Germinal center (tissue), 1 donor: ENCODE measurements at regions not wholly inside any gene's neighbourhood (a gene's known extent, or its start where the extent isn't known, plus 50 kb on each side); places are given as distances from the start of the nearest gene placed in this dataset.
"Not testable (repeated sequence)": the region's sequence is repeated elsewhere in the genome, so short reads cannot be mapped to it uniquely, and the experiment has no call there.

Experiments used
- DNase-seq: peaks from one replicate; pipeline ENCODE4 v3.0.0; 2012; ENCODE audit warnings: mixed read lengths, low spot score

DNA sequence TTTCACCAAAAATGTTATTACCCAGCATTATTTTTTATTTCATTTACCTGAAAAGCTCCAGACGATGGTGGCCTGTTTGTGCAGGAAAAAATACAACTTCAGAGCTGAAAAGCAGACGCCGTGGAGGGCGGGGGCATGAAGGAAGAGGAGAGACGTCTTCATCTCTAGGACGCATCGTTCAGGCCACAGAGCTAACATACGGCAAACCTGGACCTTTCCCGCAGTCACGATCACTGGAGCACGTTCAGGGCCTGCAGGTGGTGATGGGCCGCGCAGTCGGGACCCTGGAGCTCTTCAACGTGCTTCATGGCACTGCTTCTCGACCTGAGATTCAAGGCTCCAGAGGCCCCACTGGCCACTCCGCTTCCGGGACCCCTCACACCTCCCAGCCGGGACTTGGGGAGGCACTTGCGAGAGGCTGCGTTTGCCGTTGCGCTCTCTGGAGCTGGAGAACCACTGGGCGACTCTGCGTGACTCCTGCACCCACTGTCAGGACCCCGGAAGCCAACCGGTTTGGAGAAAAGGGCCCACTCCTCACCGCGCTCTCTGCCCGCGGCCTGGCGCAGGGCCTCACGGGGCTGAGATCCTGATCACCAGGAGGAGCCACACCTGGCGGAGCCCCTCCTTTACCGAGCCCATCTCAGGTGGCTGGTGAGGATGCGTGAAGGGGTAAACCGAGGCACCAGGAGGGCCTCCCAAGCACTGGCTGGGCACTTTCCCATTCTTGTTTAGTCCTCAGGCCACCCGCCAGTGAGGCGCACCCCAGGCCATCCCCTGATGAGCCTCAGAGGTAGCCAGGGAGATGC, 164.4 kb upstream of the AFDN start:
- DNase-seq = no peak

DNA sequence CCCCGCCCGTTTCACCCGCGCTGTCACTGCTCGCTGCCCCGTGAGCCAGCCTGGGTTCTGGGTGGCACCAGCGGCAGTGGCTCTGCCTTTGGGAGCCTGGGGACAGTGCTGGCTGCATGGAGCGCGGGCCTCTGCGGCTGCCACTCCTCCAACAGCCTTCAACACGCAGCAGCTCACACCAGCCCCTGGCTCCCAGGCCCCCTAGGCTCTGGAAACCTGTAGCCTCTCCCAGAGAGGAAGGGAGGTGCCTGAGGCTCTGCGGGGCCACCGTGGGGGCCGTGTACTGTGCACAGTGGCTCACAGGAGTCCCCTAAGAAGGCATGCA, 163.9 kb upstream of the AFDN start:
- DNase-seq = no peak

DNA sequence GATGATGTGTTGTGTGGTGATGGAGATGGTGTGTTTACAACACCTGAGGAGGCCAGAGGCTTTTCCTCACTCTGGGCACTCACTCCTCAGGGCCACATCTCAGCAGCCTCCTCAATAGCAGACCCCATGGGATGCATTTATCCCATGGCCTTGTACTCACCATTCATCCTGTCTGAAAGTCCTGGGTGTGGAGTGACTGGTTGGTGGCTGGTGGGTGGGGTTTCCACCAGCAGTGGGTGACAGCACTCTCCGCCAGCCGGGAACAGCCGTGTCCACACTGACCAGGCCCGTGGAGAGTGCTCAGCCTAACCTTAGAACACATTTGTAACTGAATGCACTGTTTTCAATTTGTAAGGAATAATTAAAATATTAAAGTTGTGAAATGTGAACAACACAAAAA, 163.4 kb upstream of the AFDN start:
- DNase-seq = no peak

- no peak for DNase-seq
Observed at GRCh38 chr6:167663784-167664443, 162.8 kb upstream of the AFDN start.

DNA sequence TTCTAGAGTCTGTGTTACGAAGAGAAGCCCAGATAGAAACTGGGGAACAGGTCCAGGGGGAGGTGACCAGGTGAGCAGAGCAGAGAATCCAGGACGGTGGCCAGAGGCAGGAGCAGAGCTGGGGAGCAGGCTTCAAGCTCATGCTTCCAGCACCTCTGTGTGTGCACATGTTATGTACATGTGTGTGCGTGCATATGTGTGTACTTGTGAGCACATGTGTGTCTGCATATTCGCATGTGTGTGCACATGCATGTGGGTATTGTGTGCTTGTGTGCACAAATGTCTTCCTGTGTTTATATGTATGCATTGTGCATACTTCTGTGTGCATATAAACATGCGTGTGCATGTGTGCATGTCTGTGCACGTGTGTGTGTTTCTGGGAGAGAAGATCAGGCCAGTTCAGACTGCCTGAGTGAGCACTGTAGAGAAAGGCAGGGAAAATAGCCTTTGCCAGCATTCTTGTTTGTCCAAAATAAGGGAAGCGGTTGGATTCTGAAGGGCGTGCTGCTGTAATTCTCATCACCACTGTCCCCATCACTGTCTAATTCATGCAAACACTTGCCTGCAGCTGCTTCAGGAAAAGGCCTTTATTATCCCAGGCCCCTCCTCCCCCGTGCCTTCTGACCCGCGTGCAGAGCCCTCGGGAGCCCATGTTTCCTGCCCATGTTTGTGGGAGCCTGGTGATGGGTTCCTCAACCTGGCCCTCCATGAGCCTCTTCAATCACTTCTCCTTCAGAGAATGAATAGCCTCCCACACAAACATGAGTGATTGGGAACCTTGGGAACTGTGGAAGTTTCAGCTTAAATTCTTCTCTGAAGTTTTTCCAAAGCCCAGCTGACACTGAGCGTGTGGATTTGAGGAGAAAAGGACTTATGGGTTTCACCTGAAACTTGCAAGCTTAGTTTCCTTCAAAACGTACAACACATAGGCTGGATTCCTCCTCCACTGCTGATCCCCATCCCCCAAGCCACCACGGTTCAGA, 161.7 kb upstream of the AFDN start:
- no peak for DNase-seq

- no peak for DNase-seq
Observed at GRCh38 chr6:167665698-167666330, 160.9 kb upstream of the AFDN start.

GRCh38 chr6:167666571-167667203, 160.0 kb upstream of the AFDN start:
- DNase-seq = no peak

- DNase-seq = no peak
Observed at GRCh38 chr6:167667204-167668018, 159.3 kb upstream of the AFDN start.

DNA sequence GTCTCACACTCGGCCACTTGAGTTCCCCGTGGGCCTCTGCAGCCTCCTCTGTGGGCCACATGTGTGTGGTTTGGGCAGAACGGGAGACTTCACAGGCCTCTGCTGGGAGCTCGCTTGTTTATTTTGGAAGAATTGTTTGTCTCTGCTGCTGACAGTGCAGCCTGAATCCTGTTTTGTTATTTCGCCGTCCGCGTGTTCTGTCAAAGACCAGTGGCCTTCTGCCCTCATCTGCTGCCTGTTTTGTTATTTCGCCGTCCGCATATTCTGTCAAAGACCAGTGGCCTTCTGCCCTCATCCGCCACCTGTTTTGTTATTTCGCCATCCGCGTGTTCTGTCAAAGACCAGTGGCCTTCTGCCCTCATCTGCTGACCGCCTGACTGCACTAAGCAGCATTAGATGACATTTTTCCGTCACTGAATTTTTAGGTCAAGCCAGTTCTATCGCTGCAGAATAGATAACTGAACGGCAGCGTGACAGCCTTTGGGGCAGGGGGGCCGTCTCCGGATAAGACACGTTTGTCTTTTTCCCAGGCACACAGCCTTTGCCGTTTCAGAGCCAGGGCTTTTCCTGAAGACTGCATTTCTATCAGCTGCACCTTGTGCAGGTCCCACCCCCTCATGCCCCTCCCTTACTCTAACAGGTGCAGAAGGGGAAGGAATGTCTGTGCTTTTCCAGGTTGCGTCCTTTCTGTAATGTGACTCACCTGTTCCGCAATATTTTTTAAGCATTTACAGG, 158.5 kb upstream of the AFDN start:
- no peak for DNase-seq

DNA sequence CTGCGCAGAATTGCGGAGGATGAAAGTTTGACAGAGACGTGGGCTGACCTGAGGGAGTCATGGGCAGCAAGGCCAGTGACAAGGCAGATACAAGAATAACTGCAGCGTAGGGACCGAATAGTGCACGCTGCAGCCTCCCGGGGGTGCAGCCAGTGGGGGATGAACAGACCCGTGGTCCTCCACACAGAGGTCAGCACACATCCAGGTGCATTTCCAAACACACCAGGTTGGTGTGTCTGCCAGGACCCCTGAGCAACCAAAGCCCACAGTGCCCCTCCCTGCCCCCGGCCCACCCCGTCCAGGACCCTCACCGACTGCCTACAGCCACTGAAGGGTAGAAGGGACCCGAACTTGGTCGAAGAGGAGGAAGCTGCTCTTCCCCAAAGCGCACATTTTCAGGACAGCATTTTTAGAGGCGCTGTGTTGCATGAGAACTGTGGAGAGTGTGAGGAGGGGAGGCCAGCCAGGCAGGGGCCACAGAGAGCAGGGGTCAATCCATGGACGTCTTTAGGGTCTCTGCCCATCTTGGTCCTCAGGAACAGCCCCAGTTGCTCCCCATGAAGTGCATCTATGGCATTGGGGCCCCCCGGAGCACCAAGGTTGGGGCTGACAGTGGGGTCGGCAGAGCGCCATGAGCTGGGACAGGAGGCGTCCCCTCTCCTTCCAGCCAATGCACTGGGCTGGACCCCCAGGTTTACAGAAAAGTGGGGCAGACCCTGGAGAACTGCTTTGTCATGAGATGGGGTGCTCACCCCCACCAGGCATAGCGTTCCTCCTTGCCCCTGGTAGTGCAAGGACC, 157.8 kb upstream of the AFDN start:
- DNase-seq = no peak

GRCh38 chr6:167669553-167669849, 157.2 kb upstream of the AFDN start:
- DNase-seq = no peak

- no peak for DNase-seq
Observed at GRCh38 chr6:167669870-167670802, 156.6 kb upstream of the AFDN start.

GRCh38 chr6:167670938-167671338, 155.8 kb upstream of the AFDN start:
- no peak for DNase-seq

- DNase-seq = not testable (repeated sequence)
Observed at GRCh38 chr6:167671379-167671976, 155.2 kb upstream of the AFDN start.

GRCh38 chr6:167671977-167672687, 154.6 kb upstream of the AFDN start:
- no peak for DNase-seq

GRCh38 chr6:167672738-167673137, 154.0 kb upstream of the AFDN start:
- DNase-seq = no peak

- DNase-seq = no peak
Observed at GRCh38 chr6:167673946-167674345, 152.8 kb upstream of the AFDN start.
